ENCODE measurements at regions not wholly inside any gene's neighbourhood (a gene's known extent, or its start where the extent isn't known, plus 50 kb on each side); places are given as distances from the start of the nearest gene placed in this dataset.
"Not testable (repeated sequence)": the region's sequence is repeated elsewhere in the genome, so short reads cannot be mapped to it uniquely, and the experiment has no call there.

- not testable (repeated sequence) for DNase-seq, H3K27me3 ChIP-seq, H3K4me3 ChIP-seq, H3K9me3 ChIP-seq, H3K36me3 ChIP-seq
Measured at GRCh38 chr6:26720663-26721218, 61.2 kb upstream of the ZNF322 start.

GRCh38 chr6:26730019-26730766 is 70.6 kb upstream of the ZNF322 start:
- H3K27me3 ChIP-seq, H3K4me3 ChIP-seq, H3K9me3 ChIP-seq, H3K36me3 ChIP-seq, DNase-seq: not testable (repeated sequence)

DNA sequence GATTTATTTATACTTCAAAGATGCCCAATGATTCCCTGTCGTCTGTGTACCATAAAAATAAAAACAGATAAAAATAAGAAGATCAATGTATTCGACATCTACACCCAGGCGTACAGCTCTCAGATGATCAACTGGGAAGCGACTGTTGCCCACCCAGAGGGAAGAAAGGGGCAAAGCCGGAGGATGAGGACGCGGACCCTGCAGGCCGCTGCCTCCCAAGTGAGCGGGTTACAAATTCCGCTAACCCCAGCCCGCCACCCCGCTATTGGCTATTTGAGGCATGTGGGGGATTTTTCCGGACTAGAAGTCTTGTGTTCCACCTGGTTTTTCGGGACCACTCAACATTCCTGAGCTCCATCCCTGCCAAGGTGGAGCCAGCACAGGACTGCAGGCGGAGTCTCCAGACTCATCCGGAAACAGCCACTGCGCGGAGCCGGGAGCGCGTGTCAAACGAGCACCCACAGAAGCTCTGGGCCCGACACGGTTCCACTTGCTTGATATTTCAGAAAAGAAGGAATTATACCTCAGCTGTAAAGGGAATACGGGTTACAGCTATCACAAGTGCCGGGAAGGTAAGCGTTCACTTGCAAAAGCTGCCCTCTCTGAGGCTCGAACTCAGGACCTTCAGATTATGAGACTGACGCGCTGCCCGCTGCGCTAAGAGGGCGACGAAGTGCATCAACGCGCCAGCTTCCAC is 75.4 kb upstream of the ZNF322 start:
- H3K36me3 ChIP-seq, H3K9me3 ChIP-seq, H3K4me3 ChIP-seq, H3K27me3 ChIP-seq, DNase-seq: not testable (repeated sequence)

- no peak overlapping the region for H3K4me3 ChIP-seq
- no peaks in the 10 kb centered on the region for H3K36me3 ChIP-seq
- no peaks in the 10 kb centered on the region for H3K27me3 ChIP-seq
- no peak for DNase-seq
- H3K9me3 ChIP-seq: no peaks in the 10 kb centered on the region
Measured at GRCh38 chr6:26739811-26740210, 80.3 kb upstream of the ZNF322 start.

- Histone ChIP-seq H3K9me3 (no peaks in the 10 kb centered on the region), H3K4me3 (peak overlapping the region; percentile 41), H3K27me3 (no peaks in the 10 kb centered on the region), H3K36me3 (no peaks in the 10 kb centered on the region)
- DNase-seq: peak; percentile 82
Measured at GRCh38 chr6:26743157-26743821, 83.7 kb upstream of the ZNF322 start.

- Histone ChIP-seq H3K27me3 (no peaks in the 10 kb centered on the region), H3K36me3 (no peaks in the 10 kb centered on the region), H3K4me3 (peak overlapping the region; percentile 41), H3K9me3 (no peaks in the 10 kb centered on the region)
- DNase-seq: no peak
Measured at GRCh38 chr6:26743941-26744699, 84.6 kb upstream of the ZNF322 start.

GRCh38 chr6:26744837-26745282 is 85.3 kb upstream of the ZNF322 start:
- H3K9me3 ChIP-seq, H3K36me3 ChIP-seq, H3K4me3 ChIP-seq, DNase-seq, H3K27me3 ChIP-seq: not testable (repeated sequence)

- H3K4me3 ChIP-seq, H3K36me3 ChIP-seq, H3K9me3 ChIP-seq, DNase-seq, H3K27me3 ChIP-seq: not testable (repeated sequence)
Measured at GRCh38 chr6:26745964-26746363, 86.4 kb upstream of the ZNF322 start.

DNA sequence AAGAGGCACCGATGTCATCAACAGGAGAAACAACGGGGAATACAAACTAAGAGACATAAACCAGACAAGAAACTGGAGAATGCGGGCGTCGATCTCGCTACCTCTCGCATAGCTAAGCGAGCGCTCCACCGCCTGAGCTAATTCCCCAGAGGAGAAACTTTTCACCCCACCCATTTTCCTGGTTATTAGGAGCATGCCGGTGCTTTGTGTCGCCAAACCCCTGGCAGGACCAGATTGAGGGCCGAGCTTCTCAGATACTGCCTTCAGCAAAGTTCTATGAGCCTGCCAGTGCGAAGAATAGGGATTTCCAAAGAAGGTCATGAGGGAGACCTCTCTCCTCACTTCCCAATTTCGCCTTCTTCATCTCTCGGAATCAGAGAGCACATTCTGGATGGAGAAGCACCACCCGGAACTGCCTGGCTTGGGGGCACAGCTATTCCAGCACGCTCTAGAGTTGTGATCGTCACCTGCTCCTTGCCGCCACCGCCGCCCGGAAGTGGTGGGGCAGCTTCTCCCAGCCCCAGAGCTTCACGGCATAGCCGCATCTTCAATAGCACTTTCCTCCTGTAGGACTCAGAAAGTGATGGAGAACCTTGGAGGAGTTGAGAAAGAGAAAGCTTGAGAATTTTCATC is 89.7 kb upstream of the ZNF322 start:
- H3K9me3 ChIP-seq, H3K4me3 ChIP-seq, H3K27me3 ChIP-seq, H3K36me3 ChIP-seq: not testable (repeated sequence)
- peak; percentile 2 for DNase-seq

DNA sequence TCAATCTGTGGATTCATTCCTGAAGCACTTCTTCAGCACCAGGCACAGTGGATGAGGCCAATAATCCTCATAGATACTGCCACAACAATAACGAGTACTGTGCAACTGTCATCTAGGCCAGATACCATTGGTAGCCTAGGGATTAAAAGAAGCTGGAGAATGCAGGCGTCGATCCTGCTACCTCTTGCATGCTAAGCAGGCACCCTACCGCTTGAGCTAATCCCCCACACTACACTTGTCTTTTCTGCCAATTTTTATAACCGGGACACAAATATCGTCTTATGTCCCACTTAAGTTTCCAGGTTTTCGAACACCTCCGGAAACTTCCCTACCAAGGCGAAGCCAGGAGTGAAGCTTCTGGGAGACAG is 90.2 kb upstream of the ZNF322 start:
- DNase-seq, H3K27me3 ChIP-seq, H3K9me3 ChIP-seq, H3K4me3 ChIP-seq, H3K36me3 ChIP-seq: not testable (repeated sequence)

- no peak for DNase-seq
- Histone ChIP-seq H3K4me3 (no peak overlapping the region), H3K9me3 (no peaks in the 10 kb centered on the region), H3K27me3 (peaks cover 5% of the 10 kb centered on the region; the same call in 1 of the 2 replicates), H3K36me3 (no peaks in the 10 kb centered on the region)
Measured at GRCh38 chr6:26754212-26754611, 94.7 kb upstream of the ZNF322 start.

DNA sequence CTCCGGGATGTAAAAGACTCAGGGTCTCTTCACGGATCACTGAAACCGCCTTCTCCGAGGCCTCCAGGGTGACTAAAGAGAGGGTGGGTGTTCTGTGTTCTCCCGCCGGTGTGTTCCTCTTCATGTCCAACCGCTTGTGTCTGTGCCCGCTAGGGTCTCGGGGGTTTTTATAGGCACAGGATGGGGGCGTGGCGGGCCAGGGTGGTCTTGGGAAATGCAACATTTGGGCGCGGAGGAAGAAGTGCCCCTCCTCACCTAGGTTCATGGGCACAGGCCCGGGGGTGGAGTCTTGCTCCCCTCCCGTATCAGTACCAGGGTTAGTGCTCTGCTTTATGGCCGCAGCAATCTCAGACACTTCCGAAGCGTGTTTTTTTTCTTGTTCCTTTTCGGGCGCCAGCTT is 95.3 kb upstream of the ZNF322 start:
- not testable (repeated sequence) for H3K4me3 ChIP-seq, DNase-seq, H3K27me3 ChIP-seq, H3K36me3 ChIP-seq, H3K9me3 ChIP-seq

DNA sequence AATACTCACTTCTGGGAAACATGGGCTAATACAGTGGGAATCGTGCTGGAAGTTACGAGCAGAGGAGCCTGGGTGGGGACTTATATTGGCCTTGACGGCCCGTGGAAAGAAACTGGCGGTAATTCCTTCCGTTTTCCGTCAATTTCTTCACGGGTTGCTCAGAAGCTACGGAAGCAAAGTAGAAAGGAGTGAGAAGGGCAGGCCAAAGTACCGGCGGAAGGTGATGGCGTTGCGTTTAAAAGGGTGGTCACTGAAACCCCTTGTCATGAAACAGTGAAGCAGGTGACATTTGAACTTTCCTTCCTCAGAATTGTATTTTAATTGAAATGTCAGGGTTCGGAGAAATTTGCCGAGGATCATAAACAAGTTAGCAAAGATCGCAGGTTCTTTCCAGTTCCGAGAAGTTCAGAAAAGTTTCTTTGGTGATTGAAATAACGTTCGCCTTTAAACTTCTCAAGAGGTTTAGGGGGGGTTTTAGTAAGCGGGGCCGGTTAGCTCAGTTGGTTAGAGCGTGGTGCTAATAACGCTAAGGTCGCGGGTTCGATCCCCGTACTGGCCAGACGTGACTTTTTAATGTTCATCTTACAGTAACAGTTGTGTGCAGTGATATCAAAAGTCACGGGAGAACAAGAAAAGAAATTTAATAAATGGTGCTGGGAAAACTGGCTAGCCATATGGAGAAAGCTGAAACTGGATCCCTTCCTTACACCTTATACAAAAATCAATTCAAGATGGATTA is 96.7 kb upstream of the ZNF322 start:
- peak overlapping the region; percentile 52 for H3K4me3 ChIP-seq
- H3K9me3 ChIP-seq, H3K27me3 ChIP-seq, H3K36me3 ChIP-seq: not testable (repeated sequence)
- peak; percentile 49 for DNase-seq

DNA sequence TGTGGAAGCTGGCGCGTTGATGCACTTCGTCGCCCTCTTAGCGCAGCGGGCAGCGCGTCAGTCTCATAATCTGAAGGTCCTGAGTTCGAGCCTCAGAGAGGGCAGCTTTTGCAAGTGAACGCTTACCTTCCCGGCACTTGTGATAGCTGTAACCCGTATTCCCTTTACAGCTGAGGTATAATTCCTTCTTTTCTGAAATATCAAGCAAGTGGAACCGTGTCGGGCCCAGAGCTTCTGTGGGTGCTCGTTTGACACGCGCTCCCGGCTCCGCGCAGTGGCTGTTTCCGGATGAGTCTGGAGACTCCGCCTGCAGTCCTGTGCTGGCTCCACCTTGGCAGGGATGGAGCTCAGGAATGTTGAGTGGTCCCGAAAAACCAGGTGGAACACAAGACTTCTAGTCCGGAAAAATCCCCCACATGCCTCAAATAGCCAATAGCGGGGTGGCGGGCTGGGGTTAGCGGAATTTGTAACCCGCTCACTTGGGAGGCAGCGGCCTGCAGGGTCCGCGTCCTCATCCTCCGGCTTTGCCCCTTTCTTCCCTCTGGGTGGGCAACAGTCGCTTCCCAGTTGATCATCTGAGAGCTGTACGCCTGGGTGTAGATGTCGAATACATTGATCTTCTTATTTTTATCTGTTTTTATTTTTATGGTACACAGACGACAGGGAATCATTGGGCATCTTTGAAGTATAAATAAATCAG is 106.8 kb upstream of the ZNF322 start:
- not testable (repeated sequence) for DNase-seq, H3K4me3 ChIP-seq, H3K36me3 ChIP-seq, H3K9me3 ChIP-seq, H3K27me3 ChIP-seq

DNA sequence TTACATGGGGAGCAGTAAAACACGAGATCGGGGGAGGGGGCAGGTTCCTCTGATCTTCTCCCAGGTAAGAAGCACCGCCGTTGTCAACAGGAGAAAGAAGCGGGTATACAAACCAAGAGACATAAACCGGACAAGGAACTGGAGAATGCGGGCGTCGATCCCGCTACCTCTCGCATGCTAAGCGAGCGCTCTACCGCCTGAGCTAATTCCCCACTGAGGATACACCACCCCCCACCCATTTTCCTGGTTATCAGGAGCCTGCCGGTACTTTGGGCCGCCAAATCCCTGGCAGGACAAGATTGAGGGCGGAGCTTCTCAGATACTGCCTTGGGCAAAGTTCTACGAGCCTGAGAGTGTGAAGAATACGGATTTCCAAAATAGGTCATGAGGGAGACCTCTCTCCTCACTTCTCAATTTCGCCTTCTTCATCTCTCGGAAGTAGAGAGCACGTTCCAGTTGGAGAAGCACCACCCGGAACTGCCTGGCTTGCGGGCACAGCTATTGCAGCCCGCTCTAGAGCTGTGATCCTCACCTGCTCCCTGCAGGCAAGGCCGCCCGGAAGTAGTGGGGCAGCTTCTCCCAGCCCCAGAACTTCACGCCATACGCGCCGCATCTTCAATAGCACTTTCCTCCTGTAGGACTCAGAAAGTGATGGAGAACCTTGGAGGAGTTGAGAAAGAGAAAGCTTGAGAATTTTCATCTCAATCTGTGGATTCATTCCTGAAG is 111.6 kb upstream of the ZNF322 start:
- not testable (repeated sequence) for H3K27me3 ChIP-seq, H3K36me3 ChIP-seq, H3K9me3 ChIP-seq, DNase-seq, H3K4me3 ChIP-seq

Measured in MG63 (cell line).